Lower leg skin (tissue), 4 donors: ENCODE measurements at regions not wholly inside any gene's neighbourhood (a gene's known extent, or its start where the extent isn't known, plus 50 kb on each side); places are given as distances from the start of the nearest gene placed in this dataset.

Experiments
- DNase-seq, 2 donors: peaks; one replicate each; pipeline ENCODE4 v3.0.0-alpha.2; 2019; ENCODE audit warnings: low spot score in 2 of 2
- H3K4me3 ChIP-seq: fragments of 200-600 bp; sonication (generic); 2 replicates; pipeline ENCODE4 v1.5.1; 2017; ENCODE audit warnings: mild to moderate bottlenecking, low read depth; ENCODE audit not compliant: poor library complexity, severe bottlenecking
- POLR2A ChIP-seq, 2 donors: fragments of 450-650 bp; IDR thresholded peaks; one replicate each; pipeline ENCODE4 v1.6.1; 2016 to 2017; ENCODE audit warnings: antibody characterized with exemption in 2 of 2, mild to moderate bottlenecking in 1 of 2, moderate library complexity in 1 of 2
- WGBS, 2 donors: methylation state at CpG; one replicate each; pipeline ENCODE4 v1.1.5; 2018; 5-methylcytosine and 5-hydroxymethylcytosine counted together
- intact Hi-C: fragments of 100-400 bp; cut with DNase I; formaldehyde crosslinking; loops from one replicate; pipeline ENCODE4 v1.15.0; 2023; ENCODE audit warnings: low total_unique reads
- TF ChIP-seq, protein P1 (sequence below), 3 donors: fragments of 450-650 bp; IDR thresholded peaks; one replicate each; pipeline ENCODE4 v1.5.1; 2016; ENCODE audit warnings: antibody characterized with exemption in 3 of 3, mild to moderate bottlenecking in 3 of 3, moderate library complexity in 2 of 3

DNA sequence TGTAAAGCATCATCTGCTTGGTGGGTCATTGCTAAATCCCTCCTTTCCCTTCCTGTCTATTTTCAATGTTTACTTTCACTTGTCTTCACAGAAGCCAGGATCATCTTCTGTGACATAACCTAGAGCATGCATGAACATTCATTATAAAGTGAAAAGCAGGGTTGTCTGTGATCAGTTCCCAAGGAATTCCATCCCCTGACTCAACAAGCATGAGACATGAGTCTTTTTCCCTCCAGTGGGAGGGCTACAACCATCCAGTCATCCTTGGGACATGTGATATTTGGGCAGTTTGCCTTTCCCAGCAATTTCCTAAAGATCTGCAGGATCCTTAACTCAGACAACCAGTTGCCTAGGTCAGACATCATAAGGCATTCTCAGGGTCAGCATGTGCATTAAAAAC, 166.3 kb upstream of the TMEM196 start:
- DNase-seq = no peak
- no peak for TF ChIP-seq POLR2A (IDR thresholded peaks at IDR 0.05)
- TF ChIP-seq, protein P1, sequence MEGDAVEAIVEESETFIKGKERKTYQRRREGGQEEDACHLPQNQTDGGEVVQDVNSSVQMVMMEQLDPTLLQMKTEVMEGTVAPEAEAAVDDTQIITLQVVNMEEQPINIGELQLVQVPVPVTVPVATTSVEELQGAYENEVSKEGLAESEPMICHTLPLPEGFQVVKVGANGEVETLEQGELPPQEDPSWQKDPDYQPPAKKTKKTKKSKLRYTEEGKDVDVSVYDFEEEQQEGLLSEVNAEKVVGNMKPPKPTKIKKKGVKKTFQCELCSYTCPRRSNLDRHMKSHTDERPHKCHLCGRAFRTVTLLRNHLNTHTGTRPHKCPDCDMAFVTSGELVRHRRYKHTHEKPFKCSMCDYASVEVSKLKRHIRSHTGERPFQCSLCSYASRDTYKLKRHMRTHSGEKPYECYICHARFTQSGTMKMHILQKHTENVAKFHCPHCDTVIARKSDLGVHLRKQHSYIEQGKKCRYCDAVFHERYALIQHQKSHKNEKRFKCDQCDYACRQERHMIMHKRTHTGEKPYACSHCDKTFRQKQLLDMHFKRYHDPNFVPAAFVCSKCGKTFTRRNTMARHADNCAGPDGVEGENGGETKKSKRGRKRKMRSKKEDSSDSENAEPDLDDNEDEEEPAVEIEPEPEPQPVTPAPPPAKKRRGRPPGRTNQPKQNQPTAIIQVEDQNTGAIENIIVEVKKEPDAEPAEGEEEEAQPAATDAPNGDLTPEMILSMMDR (IDR thresholded peaks at IDR 0.05) = no peak
- intact Hi-C loops = no loop called here
- no peak overlapping the region for H3K4me3 ChIP-seq

- H3K4me3 ChIP-seq = no peak overlapping the region
- TF ChIP-seq POLR2A (IDR thresholded peaks at IDR 0.05) = no peak
- TF ChIP-seq, protein P1 (IDR thresholded peaks at IDR 0.05) = no peak
These were observed 159.3 kb upstream of the TMEM196 start for GRCh38 chr7:19932549-19933249.

DNA sequence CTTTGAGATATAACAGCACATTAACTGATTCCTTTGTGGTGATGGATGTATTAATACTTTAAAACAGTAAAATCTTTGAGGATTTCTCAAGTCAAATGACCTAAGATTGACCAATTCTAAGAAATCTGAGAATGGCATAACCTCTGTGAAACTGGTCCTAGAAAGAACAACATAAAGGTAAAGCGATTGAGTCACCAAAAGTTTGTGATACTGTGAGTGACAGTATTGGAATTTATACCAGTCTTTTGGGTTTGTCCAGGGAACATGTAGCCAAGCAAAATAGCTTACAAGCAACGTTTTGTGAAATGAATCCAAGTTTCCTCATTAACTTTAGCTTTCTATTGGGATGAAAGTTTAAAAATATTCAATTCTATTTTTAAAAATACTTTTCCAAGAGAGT, 157.4 kb upstream of the TMEM196 start:
- 38 to 57% methylated on average over 2 of the region's 2 CpGs for WGBS, 2 donors
- no peak for DNase-seq
- no peak overlapping the region for H3K4me3 ChIP-seq
- intact Hi-C loops = no loop called here
- TF ChIP-seq, protein P1 (IDR thresholded peaks at IDR 0.05) = no peak
- no peak for TF ChIP-seq POLR2A (IDR thresholded peaks at IDR 0.05)

More at GRCh38 chr7:19932549-19933249, 159.3 kb upstream of the TMEM196 start:
- intact Hi-C loops = no loop called here
- WGBS, 2 donors = 53 to 55% methylated on average over 4 of the region's 4 CpGs
- no peak for DNase-seq

- WGBS, 2 donors = 48 to 76% methylated on average over 1 of the region's 1 CpG
- no peak overlapping the region for H3K4me3 ChIP-seq
- no peak for DNase-seq
- intact Hi-C loops = no loop called here
- TF ChIP-seq, protein P1 (IDR thresholded peaks at IDR 0.05) = no peak
- TF ChIP-seq POLR2A (IDR thresholded peaks at IDR 0.05) = no peak
These were observed 156.6 kb upstream of the TMEM196 start for GRCh38 chr7:19930051-19930450.

GRCh38 chr7:19928247-19928646, 154.8 kb upstream of the TMEM196 start:
- TF ChIP-seq, protein P1 (IDR thresholded peaks at IDR 0.05) = no peak
- no peak for TF ChIP-seq POLR2A (IDR thresholded peaks at IDR 0.05)
- no peak for DNase-seq
- H3K4me3 ChIP-seq = no peak overlapping the region
- intact Hi-C loops = no loop called here

DNA sequence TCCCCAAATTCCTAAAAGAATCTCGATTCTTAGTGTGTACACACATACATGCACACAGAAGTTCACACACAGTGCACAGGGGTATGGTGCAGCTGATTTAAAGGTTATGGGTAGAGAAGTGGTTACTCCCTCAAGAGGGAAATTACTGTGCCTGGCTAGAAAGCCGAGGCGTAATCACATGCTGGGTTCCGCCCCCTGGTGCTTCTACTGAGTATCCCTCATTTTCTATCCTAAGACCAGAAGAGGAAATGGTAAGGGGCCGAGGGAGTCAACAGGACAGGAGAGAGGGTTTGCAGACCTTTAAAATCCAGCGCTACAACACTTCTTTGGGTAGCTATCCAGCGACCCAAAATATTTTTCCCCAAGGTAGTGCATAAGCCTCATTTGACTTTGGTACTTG, 147.3 kb upstream of the TMEM196 start:
- intact Hi-C loops = no loop called here
- H3K4me3 ChIP-seq = no peak overlapping the region
- WGBS, 2 donors = 87 to 95% methylated on average over 7 of the region's 7 CpGs
- no peak for TF ChIP-seq POLR2A (IDR thresholded peaks at IDR 0.05)
- TF ChIP-seq, protein P1 (IDR thresholded peaks at IDR 0.05) = no peak
- no peak for DNase-seq
